Erythroblast (primary cell): ENCODE measurements at regions not wholly inside any gene's neighbourhood (a gene's known extent, or its start where the extent isn't known, plus 50 kb on each side); places are given as distances from the start of the nearest gene placed in this dataset.

Experiments used
- GATA1 ChIP-seq: IDR thresholded peaks from 2 replicates; pipeline ENCODE4 v1.6.1; 2011; ENCODE audit warnings: low read depth, mild to moderate bottlenecking, control low read depth, low read length, moderate library complexity
- POLR2A ChIP-seq: IDR thresholded peaks from 2 replicates; pipeline ENCODE4 v1.6.1; 2011; ENCODE audit warnings: mild to moderate bottlenecking, low read length

- TF ChIP-seq POLR2A = no peak
- TF ChIP-seq GATA1 = no peak
These were observed 156.3 kb upstream of the PRSS58 start for GRCh38 chr7:142414135-142414534.
